GM12878 (cell line): ENCODE measurements at regions not wholly inside any gene's neighbourhood (a gene's known extent, or its start where the extent isn't known, plus 50 kb on each side); places are given as distances from the start of the nearest gene placed in this dataset.

Experiments used
- ATAC-seq: fragments of 200-7000 bp; cut with Tn5 transposase; 3 replicates; pipeline ENCODE4 v1.9.1; 2020; ENCODE audit warnings: mild to moderate bottlenecking, moderate library complexity
- BruUV-seq: library from RNA; stranded (reverse); fragments of 400-500 nt; replicated peaks from 2 replicates; lab custom pipeline; 2021; lab: Mats Ljungman, UMichigan
- CTCF ChIA-PET: fragments of 300-600 bp; sonication (Branson Sonifier 250); formaldehyde crosslinking; extraction: SDS; loops from one replicate; lab custom pipeline; 2021; ENCODE audit warnings: inconsistent platforms; lab: Yijun Ruan, JAX
- POLR2A ChIA-PET: fragments of 350-600 bp; formaldehyde crosslinking; extraction: SDS; loops from one replicate; lab custom pipeline; 2021; ENCODE audit warnings: inconsistent platforms; lab: Charles Lee
- RAD21 ChIA-PET: fragments of 300-600 bp; sonication (Branson Sonifier 250); formaldehyde crosslinking; loops from one replicate; lab custom pipeline; 2023; ENCODE audit warnings: antibody characterized with exemption; ENCODE audit not compliant: unreplicated experiment; lab: Charles Lee
- SMC1A ChIA-PET: fragments of 300-600 bp; sonication (Branson Sonifier 250); formaldehyde crosslinking; loops from one replicate; lab custom pipeline; 2023; ENCODE audit not compliant: unreplicated experiment, uncharacterized antibody; lab: Charles Lee
- DNase-seq: peaks from one replicate; pipeline ENCODE4 v3.0.0-alpha.2; 2011; ENCODE audit warnings: low read depth, low spot score
- FAIRE-seq: peaks from 3 replicates; lab custom pipeline; 2011; peaks lifted over from hg19 to GRCh38; lab: Jason Lieb, UNC
- H2AFZ ChIP-seq: 2 replicates; pipeline ENCODE4 v1.6.0; 2011; ENCODE audit warnings: low read depth, low read length, control low read depth; ENCODE audit not compliant: control insufficient read depth
- H3K27ac ChIP-seq: 2 replicates; pipeline ENCODE4 v1.5.1; 2011; ENCODE audit warnings: control low read depth; ENCODE audit not compliant: control insufficient read depth, insufficient read depth
- H3K27me3 ChIP-seq, 2 experiments: replicated peaks in 1 of 2; 2 replicates each; pipeline versions ENCODE4 v1.6.0 to v1.6.1; 2011; ENCODE audit warnings: low read length in 1 of 2; ENCODE audit not compliant: control insufficient read depth in 2 of 2, insufficient read depth in 2 of 2
- H3K36me3 ChIP-seq, 2 experiments: 2 replicates each; pipeline ENCODE4 v1.5.1; 2011; ENCODE audit warnings: low read length in 1 of 2; ENCODE audit not compliant: control insufficient read depth in 2 of 2, insufficient read depth in 2 of 2
- H3K4me1 ChIP-seq: 2 replicates; pipeline ENCODE4 v1.6.1; 2011; ENCODE audit warnings: mild to moderate bottlenecking, low read length, moderate library complexity, mixed read lengths; ENCODE audit not compliant: control insufficient read depth, insufficient read depth
- H3K4me2 ChIP-seq: 2 replicates; pipeline ENCODE4 v1.6.0; 2011; ENCODE audit warnings: control low read depth; ENCODE audit not compliant: control insufficient read depth, insufficient read depth
- H3K4me3 ChIP-seq: fragments of 200-600 bp; sonication (generic); 2 replicates; pipeline ENCODE4 v1.5.1; 2016
- H3K79me2 ChIP-seq: 2 replicates; pipeline ENCODE4 v1.6.0; 2011; ENCODE audit warnings: low read length; ENCODE audit not compliant: control insufficient read depth, insufficient read depth
- H3K9ac ChIP-seq: 2 replicates; pipeline ENCODE4 v1.8.0; 2011; ENCODE audit warnings: low read length, control low read depth, mixed read lengths; ENCODE audit not compliant: control insufficient read depth, insufficient read depth
- H3K9me3 ChIP-seq: replicated peaks from 3 replicates; pipeline ENCODE4 v1.5.1; 2011; ENCODE audit warnings: mild to moderate bottlenecking, low read length; ENCODE audit not compliant: control insufficient read depth, insufficient read depth
- H4K20me1 ChIP-seq: 2 replicates; pipeline ENCODE4 v1.6.0; 2011; ENCODE audit not compliant: control insufficient read depth, insufficient read depth
- NFIC ChIP-seq: IDR thresholded peaks from 2 replicates; pipeline ENCODE4 v1.6.1; 2012; ENCODE audit warnings: low read depth, mild to moderate bottlenecking, inconsistent platforms, low read length, moderate library complexity
- NR2C1 ChIP-seq: fragments of 450-650 bp; IDR thresholded peaks from 2 replicates; pipeline ENCODE4 v1.6.1; 2017; ENCODE audit warnings: antibody characterized with exemption, mild to moderate bottlenecking, moderate library complexity
- SUZ12 ChIP-seq: fragments of 200-600 bp; sonication (generic); IDR thresholded peaks from one replicate; pipeline ENCODE4 v1.6.1; 2018; ENCODE audit warnings: antibody characterized with exemption, mild to moderate bottlenecking; ENCODE audit not compliant: unreplicated experiment
- ZNF384 ChIP-seq: IDR thresholded peaks from 2 replicates; pipeline ENCODE4 v1.6.1; 2012; ENCODE audit warnings: low read depth, mild to moderate bottlenecking, low read length, improper control_type of control experiment, borderline replicate concordance
- in situ Hi-C: fragments of 300-500 bp; cut with MboI; formaldehyde crosslinking; loops from 9 replicates; pipeline ENCODE4 v1.14.3; 2018; ENCODE audit warnings: mixed read lengths
- intact Hi-C: fragments of 100-400 bp; cut with micrococcal nuclease; formaldehyde crosslinking; loops from one replicate; pipeline ENCODE4 v1.14.2; 2022; ENCODE audit not compliant: unreplicated experiment
- TF ChIP-seq, protein P1 (sequence below): IDR thresholded peaks from 2 replicates; pipeline ENCODE4 v1.6.1; 2011; ENCODE audit warnings: borderline replicate concordance, low read depth, mild to moderate bottlenecking, moderate library complexity, low read length; ENCODE audit not compliant: insufficient read depth, poor library complexity, severe bottlenecking
- TF ChIP-seq, protein P2 (sequence below): IDR thresholded peaks from 2 replicates; pipeline ENCODE4 v1.6.1; 2012; ENCODE audit warnings: low read length, inconsistent platforms

DNA sequence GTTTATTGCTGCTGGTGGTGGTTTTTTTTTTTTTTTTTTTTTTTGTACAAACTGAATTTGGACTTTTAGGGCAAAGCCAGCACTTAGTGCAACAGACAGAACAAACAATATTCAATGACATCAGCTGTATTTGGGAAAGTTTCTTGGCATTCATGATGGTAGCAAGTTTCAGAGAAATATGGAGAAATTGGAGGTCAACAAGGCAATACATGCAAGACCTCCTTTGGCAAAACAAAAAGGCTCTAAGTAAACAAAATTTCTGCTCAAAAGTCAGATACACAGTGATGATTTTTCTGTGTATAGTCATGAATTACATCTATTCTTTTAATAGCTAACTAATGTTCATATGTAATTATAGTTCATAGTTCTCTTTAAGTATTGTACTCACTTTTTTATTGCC lies 612.5 kb upstream of the LUZP2 start:
- SMC1A ChIA-PET = no interaction called here
- TF ChIP-seq, protein P1, sequence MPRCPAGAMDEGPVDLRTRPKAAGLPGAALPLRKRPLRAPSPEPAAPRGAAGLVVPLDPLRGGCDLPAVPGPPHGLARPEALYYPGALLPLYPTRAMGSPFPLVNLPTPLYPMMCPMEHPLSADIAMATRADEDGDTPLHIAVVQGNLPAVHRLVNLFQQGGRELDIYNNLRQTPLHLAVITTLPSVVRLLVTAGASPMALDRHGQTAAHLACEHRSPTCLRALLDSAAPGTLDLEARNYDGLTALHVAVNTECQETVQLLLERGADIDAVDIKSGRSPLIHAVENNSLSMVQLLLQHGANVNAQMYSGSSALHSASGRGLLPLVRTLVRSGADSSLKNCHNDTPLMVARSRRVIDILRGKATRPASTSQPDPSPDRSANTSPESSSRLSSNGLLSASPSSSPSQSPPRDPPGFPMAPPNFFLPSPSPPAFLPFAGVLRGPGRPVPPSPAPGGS = no peak
- TF ChIP-seq, protein P2, sequence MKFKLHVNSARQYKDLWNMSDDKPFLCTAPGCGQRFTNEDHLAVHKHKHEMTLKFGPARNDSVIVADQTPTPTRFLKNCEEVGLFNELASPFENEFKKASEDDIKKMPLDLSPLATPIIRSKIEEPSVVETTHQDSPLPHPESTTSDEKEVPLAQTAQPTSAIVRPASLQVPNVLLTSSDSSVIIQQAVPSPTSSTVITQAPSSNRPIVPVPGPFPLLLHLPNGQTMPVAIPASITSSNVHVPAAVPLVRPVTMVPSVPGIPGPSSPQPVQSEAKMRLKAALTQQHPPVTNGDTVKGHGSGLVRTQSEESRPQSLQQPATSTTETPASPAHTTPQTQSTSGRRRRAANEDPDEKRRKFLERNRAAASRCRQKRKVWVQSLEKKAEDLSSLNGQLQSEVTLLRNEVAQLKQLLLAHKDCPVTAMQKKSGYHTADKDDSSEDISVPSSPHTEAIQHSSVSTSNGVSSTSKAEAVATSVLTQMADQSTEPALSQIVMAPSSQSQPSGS = no peak
- TF ChIP-seq ZNF384 = no peak
- TF ChIP-seq NFIC = no peak
- TF ChIP-seq NR2C1 = no peak
- TF ChIP-seq SUZ12 = no peak
- Histone ChIP-seq H2AFZ (no peak overlapping the region), H3K4me2 (no peak overlapping the region), H3K27me3 (no peaks in the 10 kb centered on the region), H3K4me1 (no peaks in the 10 kb centered on the region), H3K9ac (no peak overlapping the region), H3K4me3 (no peak overlapping the region), H3K27ac (no peak overlapping the region), H3K36me3 (no peaks in the 10 kb centered on the region), H3K9me3 (no peaks in the 10 kb centered on the region), H4K20me1 (no peaks in the 10 kb centered on the region), H3K79me2 (no peaks in the 10 kb centered on the region)
- FAIRE-seq (no peak), ATAC-seq (no peak), DNase-seq (no peak)
- CTCF ChIA-PET = no interaction called here
- in situ Hi-C loops (no loop called here), intact Hi-C loops (no loop called here)
- POLR2A ChIA-PET = no interaction called here
- RAD21 ChIA-PET = no interaction called here
- BruUV-seq = no TSS peak
